NB4 (cell line): ENCODE measurements at regions not wholly inside any gene's neighbourhood (a gene's known extent, or its start where the extent isn't known, plus 50 kb on each side); places are given as distances from the start of the nearest gene placed in this dataset.

Experiments
- MYC ChIP-seq: IDR thresholded peaks from 2 replicates; pipeline ENCODE4 v1.6.1; 2011; ENCODE audit warnings: low read depth, low read length
- POLR2A ChIP-seq: IDR thresholded peaks from 2 replicates; pipeline ENCODE4 v1.6.1; 2011; ENCODE audit warnings: mild to moderate bottlenecking; ENCODE audit not compliant: insufficient read length; ENCODE audit errors: extremely low read depth
- TF ChIP-seq, protein P1 (sequence below): IDR thresholded peaks from one replicate; pipeline ENCODE4 v1.5.1; 2012; ENCODE audit warnings: low read depth, low read length
- TF ChIP-seq, protein P2 (sequence below): IDR thresholded peaks from 2 replicates; pipeline ENCODE4 v1.6.1; 2011; ENCODE audit warnings: low read depth, low read length

DNA sequence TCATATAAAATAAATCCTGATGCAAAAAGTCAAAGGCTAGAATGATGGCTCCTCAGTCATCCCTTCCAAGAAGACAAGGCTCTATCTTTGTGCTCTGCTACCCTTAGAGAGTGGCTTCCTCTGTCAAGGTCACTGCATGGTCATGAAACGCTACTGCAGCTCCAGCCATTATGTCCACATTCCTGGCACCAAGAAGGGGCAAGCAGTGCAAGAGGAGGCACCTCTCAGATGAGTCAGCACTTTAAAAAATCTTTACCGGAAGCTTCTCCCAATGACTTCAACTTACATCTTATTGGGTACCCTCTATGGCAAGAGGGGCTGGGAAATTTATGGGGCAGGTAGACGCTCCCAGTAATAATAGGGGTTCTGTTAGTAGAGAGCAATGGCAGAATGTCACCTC is 129.5 kb upstream of the CPEB4 start:
- TF ChIP-seq, protein P1, sequence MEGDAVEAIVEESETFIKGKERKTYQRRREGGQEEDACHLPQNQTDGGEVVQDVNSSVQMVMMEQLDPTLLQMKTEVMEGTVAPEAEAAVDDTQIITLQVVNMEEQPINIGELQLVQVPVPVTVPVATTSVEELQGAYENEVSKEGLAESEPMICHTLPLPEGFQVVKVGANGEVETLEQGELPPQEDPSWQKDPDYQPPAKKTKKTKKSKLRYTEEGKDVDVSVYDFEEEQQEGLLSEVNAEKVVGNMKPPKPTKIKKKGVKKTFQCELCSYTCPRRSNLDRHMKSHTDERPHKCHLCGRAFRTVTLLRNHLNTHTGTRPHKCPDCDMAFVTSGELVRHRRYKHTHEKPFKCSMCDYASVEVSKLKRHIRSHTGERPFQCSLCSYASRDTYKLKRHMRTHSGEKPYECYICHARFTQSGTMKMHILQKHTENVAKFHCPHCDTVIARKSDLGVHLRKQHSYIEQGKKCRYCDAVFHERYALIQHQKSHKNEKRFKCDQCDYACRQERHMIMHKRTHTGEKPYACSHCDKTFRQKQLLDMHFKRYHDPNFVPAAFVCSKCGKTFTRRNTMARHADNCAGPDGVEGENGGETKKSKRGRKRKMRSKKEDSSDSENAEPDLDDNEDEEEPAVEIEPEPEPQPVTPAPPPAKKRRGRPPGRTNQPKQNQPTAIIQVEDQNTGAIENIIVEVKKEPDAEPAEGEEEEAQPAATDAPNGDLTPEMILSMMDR: no peak
- TF ChIP-seq POLR2A (no peak), MYC (no peak)
- TF ChIP-seq, protein P2, sequence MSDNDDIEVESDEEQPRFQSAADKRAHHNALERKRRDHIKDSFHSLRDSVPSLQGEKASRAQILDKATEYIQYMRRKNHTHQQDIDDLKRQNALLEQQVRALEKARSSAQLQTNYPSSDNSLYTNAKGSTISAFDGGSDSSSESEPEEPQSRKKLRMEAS: no peak
